Keratinocyte (primary cell): ENCODE measurements at regions not wholly inside any gene's neighbourhood (a gene's known extent, or its start where the extent isn't known, plus 50 kb on each side); places are given as distances from the start of the nearest gene placed in this dataset.

Experiments
- CTCF ChIP-seq, 3 experiments: IDR thresholded peaks in 1 of 3; conservative IDR thresholded peaks in 1 of 3; optimal IDR thresholded peaks in 1 of 3; 2 replicates in 2 of 3; 3 replicates in 1 of 3; pipeline versions ENCODE3 to v1.5.1; 2011; ENCODE audit warnings: low read length in 3 of 3, mild to moderate bottlenecking in 3 of 3, moderate library complexity in 2 of 3, control low read depth in 1 of 3, inconsistent platforms in 1 of 3; ENCODE audit not compliant: insufficient read depth in 2 of 3; ENCODE audit errors: extremely low read depth in 1 of 3
- EZH2 ChIP-seq: IDR thresholded peaks from one replicate; pipeline ENCODE4 v1.6.1; 2012; ENCODE audit warnings: inconsistent platforms, mild to moderate bottlenecking, low read length, moderate library complexity

GRCh38 chr1:221903594-221903993, 161.7 kb upstream of the DUSP10 start:
- TF ChIP-seq CTCF (optimal IDR thresholded peaks at IDR 0.05 in 1 of 3, IDR thresholded peaks at IDR 0.05 in 1 of 3, conservative IDR thresholded peaks at IDR 0.05 in 1 of 3; ENCODE audit: extremely low read depth in 1 of 3, insufficient read depth in 2 of 3, low read length in 3 of 3) (no peak), EZH2 (no peak)
